SK-N-MC (cell line): ENCODE measurements at regions not wholly inside any gene's neighbourhood (a gene's known extent, or its start where the extent isn't known, plus 50 kb on each side); places are given as distances from the start of the nearest gene placed in this dataset.

Experiments used
- DNase-seq: peaks from one replicate; pipeline ENCODE4 v3.0.0-alpha.2; 2011; ENCODE audit warnings: low read depth, low spot score
- H3K27ac ChIP-seq: fragments of 200-600 bp; sonication (generic); 2 replicates; pipeline ENCODE4 v1.5.1; 2016; ENCODE audit warnings: mixed run types
- H3K36me3 ChIP-seq: fragments of 200-600 bp; sonication (generic); 2 replicates; pipeline ENCODE4 v1.6.1; 2017; ENCODE audit warnings: antibody characterized with exemption, low read length, mixed read lengths; ENCODE audit not compliant: insufficient read depth
- H3K4me3 ChIP-seq: fragments of 200-600 bp; sonication (generic); 2 replicates; pipeline ENCODE4 v1.5.1; 2016
- H3K9ac ChIP-seq: fragments of 200-600 bp; sonication (generic); 2 replicates; pipeline ENCODE4 v1.8.0; 2017; ENCODE audit warnings: mixed run types, mixed read lengths; ENCODE audit not compliant: insufficient read length
- H3K9me3 ChIP-seq: fragments of 200-600 bp; sonication (generic); 2 replicates; pipeline ENCODE4 v1.6.1; 2017; ENCODE audit warnings: low read depth, mild to moderate bottlenecking, antibody characterized with exemption, low read length, moderate library complexity, mixed read lengths
- EZH2 ChIP-seq: fragments of 200-600 bp; sonication (generic); IDR thresholded peaks from one replicate; pipeline ENCODE4 v1.6.1; 2017; ENCODE audit warnings: antibody characterized with exemption
- FOXP2 ChIP-seq: optimal IDR thresholded peaks from 2 replicates; pipeline ENCODE3; 2011; ENCODE audit warnings: mild to moderate bottlenecking, moderate library complexity; ENCODE audit not compliant: insufficient read depth; ENCODE audit errors: extremely low read length, control extremely low read depth
- POLR2AphosphoS5 ChIP-seq: IDR thresholded peaks from 2 replicates; pipeline ENCODE4 v1.6.1; 2012; ENCODE audit warnings: mild to moderate bottlenecking, low read depth, low read length, borderline replicate concordance

DNA sequence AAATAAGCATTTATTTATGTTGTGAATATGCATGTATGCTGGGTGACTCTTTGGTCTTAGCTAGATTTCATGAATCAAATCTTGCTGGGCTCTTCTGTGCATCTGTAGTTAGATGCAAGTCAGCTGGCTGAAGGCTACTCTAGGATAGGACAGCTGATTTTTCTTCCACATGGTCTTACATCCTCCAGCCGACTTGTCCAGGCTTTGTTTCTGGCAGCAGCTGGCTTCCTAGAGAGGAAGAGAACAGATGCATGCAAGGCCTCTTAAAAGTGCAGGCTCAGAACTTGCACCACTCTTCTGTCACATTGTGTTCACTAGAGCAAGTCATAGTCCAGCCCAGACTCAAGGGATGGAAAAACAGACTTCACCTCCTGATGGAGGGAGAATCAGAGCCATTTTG lies 435.4 kb upstream of the STXBP6 start:
- Histone ChIP-seq H3K27ac (no peak overlapping the region), H3K4me3 (no peak overlapping the region), H3K36me3 (no peaks in the 10 kb centered on the region), H3K9me3 (no peaks in the 10 kb centered on the region), H3K9ac (no peak overlapping the region)
- TF ChIP-seq EZH2 (no peak), POLR2AphosphoS5 (no peak), FOXP2 (no peak)
- no peak for DNase-seq

GRCh38 chr14:25484906-25485305 lies 435.0 kb upstream of the STXBP6 start:
- Histone ChIP-seq H3K9me3 (no peaks in the 10 kb centered on the region), H3K9ac (no peak overlapping the region), H3K36me3 (no peaks in the 10 kb centered on the region), H3K27ac (no peak overlapping the region), H3K4me3 (no peak overlapping the region)
- no peak for DNase-seq
- TF ChIP-seq POLR2AphosphoS5: no peak
- no peak for TF ChIP-seq EZH2
- no peak for TF ChIP-seq FOXP2

GRCh38 chr14:25484235-25484634 lies 434.3 kb upstream of the STXBP6 start:
- H3K9ac ChIP-seq: no peak overlapping the region
- TF ChIP-seq EZH2 (no peak), FOXP2 (no peak), POLR2AphosphoS5 (no peak)
- H3K27ac ChIP-seq: no peak overlapping the region
- no peaks in the 10 kb centered on the region for H3K36me3 ChIP-seq
- no peak for DNase-seq
- no peaks in the 10 kb centered on the region for H3K9me3 ChIP-seq
- H3K4me3 ChIP-seq: no peak overlapping the region

- Histone ChIP-seq H3K36me3 (no peaks in the 10 kb centered on the region), H3K27ac (no peak overlapping the region), H3K9ac (no peak overlapping the region), H3K4me3 (no peak overlapping the region), H3K9me3 (no peaks in the 10 kb centered on the region)
- DNase-seq: no peak
- TF ChIP-seq EZH2: no peak
- no peak for TF ChIP-seq POLR2AphosphoS5
- TF ChIP-seq FOXP2: no peak
Measured at GRCh38 chr14:25477316-25478098, 427.6 kb upstream of the STXBP6 start.

DNA sequence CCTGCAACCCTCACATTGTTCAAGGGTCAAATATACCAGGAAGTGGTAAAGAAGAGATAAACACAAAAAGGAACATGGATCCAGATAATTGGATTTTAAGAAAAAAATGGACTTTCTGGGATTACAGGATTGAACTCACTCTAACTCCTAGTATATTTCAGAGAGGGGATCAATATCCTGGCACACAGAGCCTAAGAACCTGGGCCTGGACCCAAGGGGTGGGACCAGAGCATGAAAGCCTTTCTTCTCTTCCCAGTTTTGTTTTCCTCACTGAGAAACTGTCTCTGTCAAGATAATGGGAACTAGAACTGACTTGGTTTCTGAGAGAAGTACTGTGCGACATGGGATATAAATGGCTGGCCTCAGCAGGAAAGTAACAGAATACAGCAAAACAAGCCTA lies 422.8 kb upstream of the STXBP6 start:
- TF ChIP-seq POLR2AphosphoS5 (no peak), FOXP2 (no peak), EZH2 (no peak)

GRCh38 chr14:25464772-25465171 lies 414.8 kb upstream of the STXBP6 start:
- DNase-seq: no peak
- Histone ChIP-seq H3K27ac (no peak overlapping the region), H3K36me3 (no peaks in the 10 kb centered on the region), H3K4me3 (no peak overlapping the region), H3K9ac (no peak overlapping the region), H3K9me3 (no peaks in the 10 kb centered on the region)
- TF ChIP-seq EZH2 (no peak), FOXP2 (no peak), POLR2AphosphoS5 (no peak)

More for the DNA sequence above, 422.8 kb upstream of the STXBP6 start:
- Histone ChIP-seq H3K27ac (no peak overlapping the region), H3K4me3 (no peak overlapping the region), H3K9me3 (no peaks in the 10 kb centered on the region), H3K36me3 (no peaks in the 10 kb centered on the region), H3K9ac (no peak overlapping the region)
- no peak for DNase-seq

DNA sequence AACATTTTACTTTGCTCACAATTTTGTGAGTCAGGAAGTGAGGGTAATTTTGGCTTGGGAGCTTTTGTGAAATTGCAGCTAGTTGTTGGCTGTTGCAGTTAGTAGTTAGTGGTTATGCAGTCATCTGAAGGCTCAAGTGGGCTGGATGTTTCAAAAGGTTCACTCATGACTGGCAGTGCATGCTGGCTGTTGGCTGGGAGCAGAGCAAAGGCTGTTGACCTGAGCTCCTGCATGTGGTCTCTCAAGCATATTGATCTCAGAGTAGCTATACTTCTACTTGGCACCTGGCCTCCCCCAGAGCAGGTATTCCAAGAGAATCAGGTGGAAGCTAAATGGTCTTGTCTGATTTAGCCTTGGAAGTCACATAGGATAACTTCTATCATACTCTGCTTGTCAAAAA lies 414.1 kb upstream of the STXBP6 start:
- no peaks in the 10 kb centered on the region for H3K9me3 ChIP-seq
- no peak overlapping the region for H3K4me3 ChIP-seq
- H3K27ac ChIP-seq: no peak overlapping the region
- no peaks in the 10 kb centered on the region for H3K36me3 ChIP-seq
- no peak overlapping the region for H3K9ac ChIP-seq
- DNase-seq: no peak
- TF ChIP-seq POLR2AphosphoS5 (no peak), EZH2 (no peak), FOXP2 (no peak)

GRCh38 chr14:25463480-25463879 lies 413.5 kb upstream of the STXBP6 start:
- no peaks in the 10 kb centered on the region for H3K36me3 ChIP-seq
- no peak overlapping the region for H3K4me3 ChIP-seq
- no peak overlapping the region for H3K27ac ChIP-seq
- no peaks in the 10 kb centered on the region for H3K9me3 ChIP-seq
- no peak for DNase-seq
- no peak overlapping the region for H3K9ac ChIP-seq
- TF ChIP-seq POLR2AphosphoS5 (no peak), EZH2 (no peak), FOXP2 (no peak)

DNA sequence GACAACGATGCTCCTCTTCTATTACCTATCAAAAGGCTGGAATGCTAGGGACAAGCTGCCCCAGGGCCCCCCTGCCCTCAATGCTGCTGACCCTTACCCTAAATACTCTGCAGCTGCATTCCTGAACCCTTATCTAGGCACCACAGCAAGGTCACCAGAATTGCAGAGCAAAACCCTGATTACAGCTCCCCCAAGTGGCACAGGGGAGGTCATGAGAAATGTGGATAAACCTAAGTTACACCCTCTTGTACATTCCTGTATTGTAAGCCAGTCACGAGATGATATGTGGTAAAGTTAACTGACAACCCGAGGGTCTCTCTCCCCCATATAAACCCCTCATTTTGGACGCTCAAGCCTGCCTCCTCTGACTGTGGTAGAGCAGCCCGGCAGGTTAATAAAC lies 411.8 kb upstream of the STXBP6 start:
- no peaks in the 10 kb centered on the region for H3K36me3 ChIP-seq
- DNase-seq: no peak
- TF ChIP-seq FOXP2 (no peak), EZH2 (no peak), POLR2AphosphoS5 (no peak)
- H3K9ac ChIP-seq: no peak overlapping the region
- H3K27ac ChIP-seq: no peak overlapping the region
- no peak overlapping the region for H3K4me3 ChIP-seq
- no peaks in the 10 kb centered on the region for H3K9me3 ChIP-seq
